IMR-90 (cell line): ENCODE measurements at regions not wholly inside any gene's neighbourhood (a gene's known extent, or its start where the extent isn't known, plus 50 kb on each side); places are given as distances from the start of the nearest gene placed in this dataset.

Experiments
- ATAC-seq: fragments of 200-7000 bp; cut with Tn5 transposase; 2 replicates; pipeline ENCODE4 v1.9.1; 2020; ENCODE audit warnings: low read depth, mild to moderate bottlenecking, moderate library complexity
- BruUV-seq: library from RNA; stranded (reverse); fragments of 400-500 nt; replicated peaks from 2 replicates; lab custom pipeline; 2021; lab: Mats Ljungman, UMichigan
- CTCF ChIA-PET: fragments of 300-600 bp; formaldehyde crosslinking; extraction: SDS; loops from one replicate; lab custom pipeline; 2021; ENCODE audit warnings: antibody characterized with exemption; lab: Yijun Ruan, JAX
- POLR2A ChIA-PET: fragments of 300-600 bp; sonication (Branson Sonifier 250); formaldehyde crosslinking; loops from one replicate; lab custom pipeline; 2022; ENCODE audit warnings: antibody characterized with exemption; ENCODE audit not compliant: unreplicated experiment; lab: Charles Lee
- DNase-seq: peaks from one replicate; pipeline ENCODE4 v3.0.0; 2013
- H2AFZ ChIP-seq: replicated peaks from 2 replicates; pipeline ENCODE3; 2013; ENCODE audit warnings: low read length, mild to moderate bottlenecking; ENCODE audit not compliant: poor library complexity
- H2AK5ac ChIP-seq: 2 replicates; pipeline ENCODE4 v1.6.1; 2013; ENCODE audit warnings: low read depth, low read length, inconsistent platforms
- H2AK9ac ChIP-seq: replicated peaks from 2 replicates; pipeline ENCODE3; 2013; ENCODE audit warnings: mild to moderate bottlenecking, low read depth, low read length, moderate library complexity; ENCODE audit not compliant: poor library complexity
- H2BK120ac ChIP-seq: 2 replicates; pipeline ENCODE4 v1.6.1; 2013; ENCODE audit warnings: low read depth, low read length, inconsistent platforms
- H2BK15ac ChIP-seq: 3 replicates; pipeline ENCODE4 v1.6.1; 2013; ENCODE audit warnings: low read depth, low read length, inconsistent platforms
- H2BK20ac ChIP-seq: 2 replicates; pipeline ENCODE4 v1.6.1; 2013; ENCODE audit warnings: low read depth, mild to moderate bottlenecking, inconsistent platforms, low read length, moderate library complexity
- H2BK5ac ChIP-seq: 2 replicates; pipeline ENCODE4 v1.6.1; 2013; ENCODE audit warnings: mild to moderate bottlenecking, low read depth, low read length, inconsistent platforms; ENCODE audit not compliant: poor library complexity, severe bottlenecking
- H3K14ac ChIP-seq: replicated peaks from 2 replicates; pipeline ENCODE4 v1.6.1; 2013; ENCODE audit warnings: low read depth, low read length, inconsistent platforms
- H3K18ac ChIP-seq: 2 replicates; pipeline ENCODE4 v1.6.1; 2013; ENCODE audit warnings: low read depth, low read length, control low read depth
- H3K23ac ChIP-seq: 2 replicates; pipeline ENCODE4 v1.6.1; 2013; ENCODE audit warnings: low read depth, low read length, inconsistent platforms
- H3K27ac ChIP-seq: 2 replicates; pipeline ENCODE4 v1.5.1; 2013; ENCODE audit warnings: mild to moderate bottlenecking, control low read depth, low read length; ENCODE audit not compliant: insufficient read depth
- H3K27me3 ChIP-seq: 2 replicates; pipeline ENCODE4 v1.6.1; 2013; ENCODE audit warnings: low read length; ENCODE audit not compliant: control insufficient read depth, insufficient read depth
- H3K36me3 ChIP-seq: 2 replicates; pipeline ENCODE4 v1.6.1; 2013; ENCODE audit warnings: low read length, mixed read lengths; ENCODE audit not compliant: control insufficient read depth, insufficient read depth
- H3K4ac ChIP-seq: 2 replicates; pipeline ENCODE4 v1.6.1; 2013; ENCODE audit warnings: low read depth, low read length, inconsistent platforms
- H3K4me1 ChIP-seq: 2 replicates; pipeline ENCODE4 v1.6.1; 2013; ENCODE audit warnings: low read length, mixed read lengths; ENCODE audit not compliant: control insufficient read depth, insufficient read depth
- H3K4me2 ChIP-seq: 2 replicates; pipeline ENCODE4 v1.6.1; 2013; ENCODE audit warnings: low read depth, mild to moderate bottlenecking, control low read depth, low read length, moderate library complexity
- H3K4me3 ChIP-seq: 2 replicates; pipeline ENCODE4 v1.5.1; 2013; ENCODE audit warnings: low read depth, mild to moderate bottlenecking, control low read depth, low read length, moderate library complexity; ENCODE audit not compliant: insufficient read depth
- H3K56ac ChIP-seq: 2 replicates; pipeline ENCODE4 v1.6.1; 2013; ENCODE audit warnings: low read length, inconsistent platforms; ENCODE audit not compliant: insufficient read depth; ENCODE audit errors: extremely low read depth
- H3K79me1 ChIP-seq, 2 experiments: 2 replicates each; pipeline ENCODE4 v1.6.1; 2013; ENCODE audit warnings: low read length in 2 of 2, inconsistent platforms in 1 of 2, low read depth in 1 of 2
- H3K9ac ChIP-seq: 2 replicates; pipeline ENCODE4 v1.6.1; 2013; ENCODE audit warnings: low read depth, low read length, control low read depth
- H3K9me1 ChIP-seq: 2 replicates; pipeline ENCODE4 v1.6.1; 2013; ENCODE audit warnings: low read length, inconsistent platforms; ENCODE audit not compliant: insufficient read depth
- H3K9me3 ChIP-seq: 2 replicates; pipeline ENCODE4 v1.6.1; 2013; ENCODE audit warnings: low read length; ENCODE audit not compliant: control insufficient read depth, insufficient read depth
- H4K20me1 ChIP-seq: 2 replicates; pipeline ENCODE4 v1.6.1; 2013; ENCODE audit warnings: low read length, inconsistent platforms; ENCODE audit not compliant: insufficient read depth
- H4K5ac ChIP-seq: 2 replicates; pipeline ENCODE4 v1.6.1; 2013; ENCODE audit warnings: mild to moderate bottlenecking, low read depth, low read length, control low read depth
- H4K8ac ChIP-seq, 2 experiments: 2 replicates each; pipeline ENCODE4 v1.6.1; 2013; ENCODE audit warnings: low read depth in 2 of 2, low read length in 2 of 2, control low read depth in 1 of 2, inconsistent platforms in 1 of 2
- H4K91ac ChIP-seq: 2 replicates; pipeline ENCODE4 v1.6.1; 2013; ENCODE audit warnings: low read depth, low read length, inconsistent platforms; ENCODE audit not compliant: insufficient read depth
- CTCF ChIP-seq: conservative IDR thresholded peaks from 2 replicates; pipeline ENCODE4 v1.5.1; 2012; ENCODE audit warnings: mild to moderate bottlenecking, low read depth, low read length, improper control_type of control experiment
- MAZ ChIP-seq: IDR thresholded peaks from 2 replicates; pipeline ENCODE4 v1.6.1; 2012; ENCODE audit warnings: low read depth, mild to moderate bottlenecking, low read length, improper control_type of control experiment, moderate library complexity, borderline replicate concordance
- NFE2L2 ChIP-seq: fragments of 150-350 bp; IDR thresholded peaks from 2 replicates; pipeline ENCODE4 v1.6.1; 2016; ENCODE audit warnings: low read depth, mild to moderate bottlenecking, low read length
- RAD21 ChIP-seq: IDR thresholded peaks from 2 replicates; pipeline ENCODE4 v1.6.1; 2012; ENCODE audit warnings: low read length, improper control_type of control experiment
- RFX5 ChIP-seq: IDR thresholded peaks from 2 replicates; pipeline ENCODE4 v1.8.0; 2012; ENCODE audit warnings: low read depth, mild to moderate bottlenecking, low read length, moderate library complexity
- WGBS, 2 experiments: methylation state at CpG; one replicate each; pipeline versions ENCODE4 v1.1.5 to v1.1.7; 2013; ENCODE audit warnings: missing lambda C conversion rate in 2 of 2; ENCODE audit not compliant: insufficient read length in 1 of 2; ENCODE audit errors: extremely low coverage in 2 of 2; 5-methylcytosine and 5-hydroxymethylcytosine counted together
- dilution Hi-C: fragments of 300-500 bp; cut with HindIII; formaldehyde crosslinking; loops from one replicate; pipeline ENCODE4 v1.14.3; 2018; ENCODE audit warnings: low sequenced_read_pairs; ENCODE audit not compliant: unreplicated experiment
- in situ Hi-C: fragments of 300-500 bp; cut with MboI; formaldehyde crosslinking; loops from 3 replicates; pipeline ENCODE4 v1.14.3; 2019; ENCODE audit warnings: low sequenced_read_pairs, inconsistent platforms, mixed read lengths
- intact Hi-C: fragments of 100-400 bp; cut with micrococcal nuclease; formaldehyde crosslinking; loops from 2 replicates; pipeline ENCODE4 v1.10.0; 2022

- Histone ChIP-seq H3K9me1 (no peaks in the 10 kb centered on the region; the same call in 1 of the 2 replicates), H2BK20ac (no peak overlapping the region), H2BK5ac (no peak overlapping the region), H3K4me1 (no peaks in the 10 kb centered on the region; the same call in 1 of the 2 replicates), H3K9ac (no peak overlapping the region), H2BK120ac (no peak overlapping the region), H4K5ac (no peak overlapping the region), H4K91ac (no peak overlapping the region), H2AFZ (no peak overlapping the region), H3K27ac (no peak overlapping the region), H3K9me3 (no peaks in the 10 kb centered on the region), H3K56ac (no peak overlapping the region), H2BK15ac (no peak overlapping the region), H3K79me1 (no peaks in the 10 kb centered on the region), H3K36me3 (no peaks in the 10 kb centered on the region), H3K18ac (no peak overlapping the region), H3K4me3 (no peak overlapping the region), H2AK5ac (no peak overlapping the region), H4K8ac (no peak overlapping the region), H3K4me2 (no peak overlapping the region), H3K4ac (no peak overlapping the region), H3K27me3 (no peaks in the 10 kb centered on the region; the same call in 1 of the 2 replicates), H2AK9ac (no peak overlapping the region), H4K20me1 (no peaks in the 10 kb centered on the region), H3K23ac (no peak overlapping the region), H3K14ac (no peak overlapping the region)
- ChIA-PET CTCF (no interaction called here), POLR2A (no interaction called here)
- TF ChIP-seq RAD21: no peak
- TF ChIP-seq RFX5: no peak
- TF ChIP-seq CTCF: no peak
- TF ChIP-seq NFE2L2: no peak
- TF ChIP-seq MAZ: no peak
- in situ Hi-C loops: no loop called here
- dilution Hi-C loops: no loop called here
- intact Hi-C loops: no loop called here
- BruUV-seq: no TSS peak
- DNase-seq (no peak), ATAC-seq (no peak)
- no CpG with 5 or more reads among the region's 4 CpGs for WGBS, 2 experiments
Measured at GRCh38 chr12:107469011-107469410, 216.6 kb upstream of the PWP1 start.
